Right renal pelvis (tissue), 4 donors: ENCODE measurements at regions not wholly inside any gene's neighbourhood (a gene's known extent, or its start where the extent isn't known, plus 50 kb on each side); places are given as distances from the start of the nearest gene placed in this dataset.

Source experiments
- DNase-seq, 4 donors: peaks; one replicate each; pipeline ENCODE4 v3.0.0-alpha.2; 2013; ENCODE audit warnings: low read depth in 4 of 4, low spot score in 3 of 4, missing footprints in 1 of 4

DNA sequence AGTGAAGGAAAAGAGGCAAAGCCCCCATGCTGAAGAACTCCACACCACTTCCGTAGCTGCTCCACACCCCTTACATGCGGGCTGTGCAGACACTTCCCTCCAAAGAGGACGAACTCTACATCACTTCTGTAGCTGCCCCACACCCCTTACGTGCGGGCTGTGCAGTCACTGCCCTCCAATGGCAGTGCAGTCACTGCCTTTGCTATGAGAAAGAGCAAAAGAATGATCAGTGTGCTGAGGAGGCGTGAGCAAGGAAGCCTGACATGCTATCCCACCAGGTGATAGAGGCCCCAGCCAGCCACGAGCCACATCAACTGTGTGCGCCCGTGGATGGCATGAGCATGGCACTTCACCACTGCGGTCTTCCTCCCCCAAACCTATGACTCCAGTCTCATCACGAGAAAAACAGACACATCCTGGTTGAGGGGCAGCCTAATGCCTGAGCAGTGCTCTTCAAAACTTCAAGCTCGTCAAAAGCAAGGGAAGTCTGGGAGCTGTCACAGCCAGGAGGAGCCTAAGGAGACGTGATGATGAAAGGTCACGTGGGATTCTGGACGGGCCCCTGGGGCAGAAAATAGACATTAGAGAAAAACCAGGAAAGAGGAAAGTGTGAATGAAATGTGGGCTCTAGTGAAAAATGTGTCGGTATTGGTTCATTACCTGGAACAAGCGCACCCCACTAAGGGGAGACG lies 60.8 kb upstream of the C14orf180 start:
- no peak for DNase-seq

DNA sequence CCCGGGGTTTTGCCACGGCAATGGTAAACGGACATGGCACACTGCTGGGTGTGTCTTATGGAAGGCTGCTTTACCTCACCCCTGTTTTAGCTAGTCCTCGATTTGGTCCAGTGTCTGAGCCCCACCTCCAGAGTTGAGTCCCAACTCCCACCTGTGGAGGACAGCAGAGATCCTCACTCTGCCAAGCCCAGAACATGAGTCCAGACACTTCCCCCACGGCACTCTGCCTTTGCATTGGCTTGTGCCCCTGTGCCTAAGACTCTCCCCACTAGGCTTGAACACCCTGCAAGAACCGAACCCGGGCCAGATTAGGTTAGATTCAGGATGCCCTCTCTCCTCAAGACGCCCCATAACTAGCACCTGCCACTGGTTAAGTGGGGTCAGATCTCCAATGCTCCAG lies 59.8 kb upstream of the C14orf180 start:
- no peak for DNase-seq

DNA sequence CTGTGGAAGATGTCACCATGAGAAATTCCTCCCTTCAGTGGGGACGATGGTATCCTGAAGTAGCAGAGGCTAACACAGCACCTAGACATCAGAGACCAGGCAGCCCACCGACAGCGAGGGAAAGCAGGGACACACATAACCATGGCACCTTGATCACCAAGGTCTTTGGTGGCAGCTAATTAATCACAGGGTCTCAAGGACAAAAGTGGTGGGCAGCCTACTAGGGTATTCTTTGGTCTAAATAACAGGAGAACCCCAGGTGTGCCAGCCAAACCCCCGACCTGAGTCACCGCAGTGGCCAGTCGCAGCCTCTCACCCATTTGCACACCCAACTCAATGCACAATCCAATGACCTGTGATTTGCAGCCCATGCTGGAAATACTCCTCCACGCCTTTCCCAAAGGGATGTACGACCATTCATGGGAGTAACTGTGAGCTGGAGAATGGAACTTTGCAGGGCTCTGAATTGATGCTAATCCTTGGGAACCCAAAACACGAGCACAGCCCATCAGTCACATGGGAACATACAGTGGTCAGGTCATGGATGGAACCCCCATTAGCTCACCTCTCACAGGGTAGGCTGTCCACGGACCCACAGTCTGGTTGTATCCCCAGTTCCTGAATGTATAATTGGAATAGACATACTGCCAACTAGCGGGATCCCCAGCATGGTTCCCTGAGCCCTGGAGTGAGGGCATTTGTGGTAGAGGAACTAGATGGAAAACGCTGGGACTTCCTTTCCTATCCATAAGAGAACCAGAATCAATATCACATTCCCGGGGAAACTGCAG lies 58.7 kb upstream of the C14orf180 start:
- DNase-seq, result no peak

DNA sequence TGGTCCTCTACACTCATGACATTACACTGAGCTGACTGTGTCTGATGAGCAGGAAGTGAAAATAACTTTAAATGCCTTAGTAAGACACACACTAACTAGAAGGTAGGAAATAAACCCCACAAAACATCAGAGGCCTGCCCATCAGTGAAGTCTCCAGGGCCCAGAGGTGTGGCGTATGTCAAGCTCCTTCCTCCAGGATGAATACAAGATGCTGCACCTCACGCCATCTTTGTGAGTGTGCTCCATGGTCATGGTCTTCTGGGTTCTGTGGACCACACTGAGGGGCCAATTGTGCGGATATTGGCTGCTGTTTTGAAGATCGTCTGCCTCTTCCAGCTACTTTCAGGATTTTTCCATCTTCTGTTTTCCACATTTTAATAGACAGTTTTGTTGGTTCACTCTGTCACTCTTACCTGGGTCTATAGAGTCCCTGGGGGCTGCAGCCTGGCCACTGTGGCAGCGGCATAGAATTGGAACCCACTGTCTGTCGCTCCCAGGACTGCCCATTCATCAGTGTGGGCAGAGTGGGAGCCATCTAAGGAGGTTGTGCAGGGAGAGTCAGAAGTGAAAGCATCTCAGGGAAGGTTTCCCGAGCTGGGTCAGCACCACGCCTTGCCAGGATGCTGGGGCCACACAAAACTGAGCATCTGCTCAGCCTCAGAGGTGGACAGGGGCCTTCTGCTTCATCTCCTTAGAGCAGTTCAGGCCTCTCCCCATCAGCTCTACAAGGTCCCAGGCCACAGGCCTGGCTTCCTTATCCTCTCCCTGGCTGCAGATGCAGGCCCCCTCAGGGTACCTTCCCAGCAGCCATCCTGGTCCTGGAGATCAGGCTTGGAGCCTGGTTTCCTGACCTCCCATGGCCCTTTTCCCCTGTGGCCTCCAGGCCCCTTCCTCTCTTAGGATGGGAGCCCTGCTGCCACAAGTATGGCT lies 57.5 kb upstream of the C14orf180 start:
- no peak for DNase-seq

DNA sequence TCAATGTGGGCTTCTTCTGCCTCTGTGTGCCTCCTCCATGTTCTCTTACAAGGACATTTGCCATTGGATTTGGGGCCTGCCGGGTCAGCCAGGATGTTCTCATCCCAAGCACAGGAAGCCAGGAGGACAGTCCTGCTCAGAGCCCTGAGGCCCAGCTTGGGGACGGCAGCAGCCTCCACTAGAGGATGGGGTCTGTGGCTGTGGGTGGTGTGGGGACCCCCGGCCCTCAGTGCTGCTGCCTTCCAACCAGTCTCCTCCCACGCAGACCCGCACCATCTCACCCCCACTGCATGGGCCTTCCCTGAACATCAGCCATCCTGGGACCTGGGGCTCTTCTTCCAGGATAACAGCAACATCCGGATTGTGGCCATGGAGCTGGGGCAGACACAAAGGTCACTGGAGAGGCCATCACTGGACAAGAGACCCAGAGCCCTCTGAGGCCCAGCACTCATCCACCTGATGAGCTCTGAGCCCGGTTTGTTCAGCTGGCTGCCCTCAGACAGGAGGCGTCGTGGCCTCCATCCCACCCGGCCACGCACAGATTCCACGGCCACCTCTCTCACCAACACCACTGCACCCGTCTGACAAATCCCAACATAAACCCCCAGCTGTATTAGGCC lies 56.5 kb upstream of the C14orf180 start:
- DNase-seq, result no peak

DNA sequence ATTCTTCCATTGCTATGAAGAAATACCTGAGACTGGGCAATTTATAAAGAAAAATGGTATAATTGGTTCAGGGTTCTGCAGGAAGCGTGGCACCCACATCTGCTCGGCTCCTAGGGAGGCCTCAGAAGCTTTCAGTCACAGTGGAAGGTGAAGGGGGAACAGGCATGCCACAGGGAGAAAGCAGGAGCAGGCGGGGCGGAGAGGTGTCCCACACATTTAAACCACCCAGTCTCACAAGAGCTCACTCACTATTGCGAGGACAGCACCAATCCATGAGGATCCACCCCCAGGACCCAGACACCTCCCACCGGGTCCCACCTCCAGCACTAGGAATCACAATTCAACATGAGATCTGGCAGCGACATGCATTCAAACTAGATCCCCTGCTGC lies 56.0 kb upstream of the C14orf180 start:
- DNase-seq, result no peak

DNA sequence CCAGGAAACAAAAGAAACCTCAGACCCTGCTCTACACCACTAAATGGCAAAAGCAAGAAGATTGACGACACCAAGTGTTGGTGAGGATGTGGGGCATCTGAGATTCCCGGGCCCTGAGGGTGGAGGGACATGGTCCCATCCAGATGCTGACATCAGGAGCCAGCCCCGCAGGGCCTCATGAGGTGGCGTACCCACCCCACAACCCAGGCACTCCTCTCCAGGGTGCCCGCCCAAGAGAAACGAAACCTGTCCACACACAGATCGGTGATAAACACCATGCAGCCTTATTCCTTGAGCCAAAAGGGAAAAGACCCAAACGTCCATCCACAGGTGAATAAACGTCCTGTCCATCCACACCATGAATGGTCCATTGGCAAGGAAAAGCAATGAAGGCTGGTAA lies 54.8 kb upstream of the C14orf180 start:
- DNase-seq, result no peak

DNA sequence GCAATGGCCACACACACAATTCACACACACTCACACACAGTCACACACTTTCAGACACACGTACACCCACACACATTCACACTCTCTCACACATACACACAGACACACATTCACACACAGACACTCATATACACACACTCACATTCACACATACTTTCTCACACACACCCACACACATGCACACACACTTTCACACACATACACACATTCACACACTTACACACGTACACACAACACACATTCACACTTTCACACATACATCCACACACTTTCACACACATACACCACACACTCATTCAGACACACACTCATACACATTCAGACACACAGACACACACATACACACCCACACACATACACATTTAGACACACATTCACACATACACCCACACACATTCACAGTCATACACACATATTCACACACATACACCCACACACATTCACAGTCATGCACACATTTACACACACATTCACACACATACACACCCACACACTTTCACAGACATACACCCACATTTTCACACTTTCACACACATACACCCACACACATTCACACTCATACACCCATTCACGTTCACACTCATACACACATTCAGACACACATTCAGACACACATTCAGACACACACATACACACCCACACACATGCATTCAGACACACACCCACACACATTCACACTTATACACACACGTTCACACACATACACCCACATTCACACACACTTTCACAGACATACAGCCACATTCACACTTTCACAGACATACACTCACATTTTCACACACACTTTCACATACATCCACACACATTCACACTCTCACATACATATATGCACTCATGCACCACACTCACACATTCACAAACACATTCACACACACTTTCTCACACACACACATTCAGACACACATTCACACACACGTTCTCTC lies 52.6 kb upstream of the C14orf180 start:
- DNase-seq, result no peak

DNA sequence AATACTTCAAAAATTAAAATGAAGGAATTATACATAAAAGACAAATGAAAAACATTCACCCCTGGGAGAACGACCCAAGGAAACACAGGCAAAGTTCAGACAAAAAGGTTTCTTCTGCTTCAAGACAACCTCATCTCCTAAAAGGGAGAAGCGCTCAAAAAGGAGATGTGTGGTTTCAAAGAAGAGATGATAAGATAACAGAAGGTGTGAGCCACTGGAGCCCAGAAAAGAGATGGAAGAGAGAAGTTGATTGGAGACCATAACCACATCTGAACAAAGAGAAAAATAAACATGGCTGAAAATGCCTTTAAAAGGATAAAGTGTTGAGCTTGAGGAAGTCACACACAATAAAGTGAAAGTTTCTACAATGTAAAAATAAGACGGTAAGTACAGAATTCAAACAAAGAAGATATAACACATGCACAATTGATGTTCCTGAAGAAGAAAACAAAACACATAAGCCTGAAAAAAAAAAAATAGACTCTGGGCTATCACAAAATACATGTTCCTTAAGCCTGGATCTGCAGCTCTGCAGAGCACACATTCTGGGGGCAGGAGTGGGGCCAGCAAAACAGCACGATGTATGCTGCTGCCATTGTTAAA lies 51.6 kb upstream of the C14orf180 start:
- no peak for DNase-seq

DNA sequence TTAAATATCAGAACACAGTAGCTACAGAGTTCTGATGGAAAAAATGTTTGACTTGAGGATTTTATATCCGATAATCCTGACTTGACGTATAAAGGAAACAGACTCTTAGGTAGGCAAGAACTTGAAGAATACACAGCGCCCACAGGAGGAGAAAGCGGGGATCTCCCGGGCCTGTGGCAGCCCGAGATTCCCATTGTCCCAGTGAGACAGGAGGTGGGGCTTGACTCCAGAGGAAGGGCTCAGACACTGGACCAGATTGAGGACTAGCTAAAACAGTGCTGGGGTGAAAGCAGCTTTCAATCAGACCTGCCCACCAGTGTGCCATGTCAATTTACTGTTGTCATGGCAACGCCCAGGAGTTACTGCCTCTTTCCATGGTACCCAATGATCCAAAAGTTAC lies 51.1 kb upstream of the C14orf180 start:
- DNase-seq, result no peak
